Neural cell (in vitro differentiated cells): ENCODE measurements at regions not wholly inside any gene's neighbourhood (a gene's known extent, or its start where the extent isn't known, plus 50 kb on each side); places are given as distances from the start of the nearest gene placed in this dataset.

ENCODE experiments used
- H2AFZ ChIP-seq: fragments of 200-600, 300-800 bp; sonication (generic), shearing (Covaris generic); 2 replicates; pipeline ENCODE4 v1.6.0; 2014; ENCODE audit warnings: low read depth, mild to moderate bottlenecking, antibody characterized with exemption, low read length, moderate library complexity
- H3F3A ChIP-seq: fragments of 200-600 bp; shearing (Covaris generic); 2 replicates; pipeline ENCODE4 v1.6.1; 2016; ENCODE audit warnings: mild to moderate bottlenecking, moderate library complexity, mixed read lengths, antibody characterized with exemption, low read length; ENCODE audit not compliant: insufficient read depth, poor library complexity, severe bottlenecking
- H3K27ac ChIP-seq: fragments of 200-600, 300-800 bp; sonication (generic), shearing (Covaris generic); 2 replicates; pipeline ENCODE4 v1.5.1; 2014; ENCODE audit warnings: mild to moderate bottlenecking, low read length, moderate library complexity
- H3K27me3 ChIP-seq: fragments of 300-800, 200-600 bp; sonication (generic), shearing (Covaris generic); 2 replicates; pipeline ENCODE4 v1.6.0; 2014; ENCODE audit warnings: mild to moderate bottlenecking, low read depth, low read length, moderate library complexity; ENCODE audit not compliant: insufficient read depth
- H3K36me3 ChIP-seq: fragments of 300-800, 200-600 bp; sonication (generic), shearing (Covaris generic); 2 replicates; pipeline ENCODE4 v1.5.1; 2014; ENCODE audit warnings: mild to moderate bottlenecking, antibody characterized with exemption, low read length, moderate library complexity; ENCODE audit not compliant: insufficient read depth
- H3K4me2 ChIP-seq: fragments of 300-800, 200-600 bp; sonication (generic), shearing (Covaris generic); 2 replicates; pipeline ENCODE4 v1.6.0; 2014; ENCODE audit warnings: mild to moderate bottlenecking, low read length
- H3K4me3 ChIP-seq: fragments of 300-800, 200-600 bp; sonication (generic), shearing (Covaris generic); 2 replicates; pipeline ENCODE4 v1.5.1; 2014; ENCODE audit warnings: mild to moderate bottlenecking, low read length, moderate library complexity
- H3K79me2 ChIP-seq: fragments of 200-600 bp; shearing (Covaris generic); replicated peaks from 2 replicates; pipeline ENCODE4 v1.6.0; 2014; ENCODE audit warnings: mild to moderate bottlenecking, low read length, moderate library complexity; ENCODE audit not compliant: insufficient read depth
- H3K9ac ChIP-seq: fragments of 300-800, 200-600 bp; sonication (generic), shearing (Covaris generic); 2 replicates; pipeline ENCODE4 v1.6.1; 2016; ENCODE audit warnings: mild to moderate bottlenecking, low read length, mixed read lengths
- H3K9me2 ChIP-seq: fragments of 200-600 bp; shearing (Covaris generic); 2 replicates; pipeline ENCODE4 v1.6.1; 2016; ENCODE audit warnings: mild to moderate bottlenecking, low read length, mixed read lengths; ENCODE audit not compliant: insufficient read depth
- H3K9me3 ChIP-seq: fragments of 200-600, 300-800 bp; sonication (generic), shearing (Covaris generic); 2 replicates; pipeline ENCODE4 v1.6.1; 2016; ENCODE audit warnings: mild to moderate bottlenecking, mixed run types, low read length, moderate library complexity, mixed read lengths
- H4K20me1 ChIP-seq: fragments of 200-600 bp; shearing (Covaris generic); 2 replicates; pipeline ENCODE4 v1.6.1; 2016; ENCODE audit warnings: mild to moderate bottlenecking, mixed run types; ENCODE audit not compliant: insufficient read depth
- CTCF ChIP-seq: fragments of 450-650 bp; IDR thresholded peaks from 2 replicates; pipeline ENCODE4 v1.5.1; 2014; ENCODE audit warnings: antibody characterized with exemption, mild to moderate bottlenecking, moderate library complexity; ENCODE audit not compliant: poor library complexity, severe bottlenecking
- EP300 ChIP-seq: fragments of 450-650 bp; conservative IDR thresholded peaks from 2 replicates; pipeline ENCODE4 v1.6.1; 2014; ENCODE audit warnings: antibody characterized with exemption, mild to moderate bottlenecking, moderate library complexity; ENCODE audit not compliant: poor library complexity, severe bottlenecking
- EZH2 ChIP-seq: fragments of 200-600, 300-800 bp; shearing (Covaris generic), sonication (generic); IDR thresholded peaks from 2 replicates; pipeline ENCODE4 v1.6.1; 2014; ENCODE audit warnings: antibody characterized with exemption, low read length, borderline replicate concordance, mild to moderate bottlenecking; ENCODE audit not compliant: insufficient read depth, poor library complexity, severe bottlenecking
- MXI1 ChIP-seq: fragments of 450-650 bp; conservative IDR thresholded peaks from 2 replicates; pipeline ENCODE4 v1.6.1; 2014; ENCODE audit warnings: antibody characterized with exemption, mild to moderate bottlenecking; ENCODE audit not compliant: poor library complexity, severe bottlenecking
- POLR2AphosphoS5 ChIP-seq: IDR thresholded peaks from 2 replicates; pipeline ENCODE4 v1.6.1; 2012
- RAD21 ChIP-seq: fragments of 450-650 bp; conservative IDR thresholded peaks from 2 replicates; pipeline ENCODE4 v1.6.1; 2014; ENCODE audit warnings: antibody characterized with exemption, mild to moderate bottlenecking, moderate library complexity
- REST ChIP-seq: IDR thresholded peaks from 2 replicates; pipeline ENCODE4 v1.6.1; 2012; ENCODE audit warnings: borderline replicate concordance
- SMC3 ChIP-seq: fragments of 450-650 bp; conservative IDR thresholded peaks from 2 replicates; pipeline ENCODE4 v1.6.1; 2014; ENCODE audit warnings: antibody characterized with exemption, mild to moderate bottlenecking, moderate library complexity; ENCODE audit not compliant: poor library complexity
- TAF1 ChIP-seq: IDR thresholded peaks from 2 replicates; pipeline ENCODE4 v1.6.1; 2012; ENCODE audit warnings: low read depth

DNA sequence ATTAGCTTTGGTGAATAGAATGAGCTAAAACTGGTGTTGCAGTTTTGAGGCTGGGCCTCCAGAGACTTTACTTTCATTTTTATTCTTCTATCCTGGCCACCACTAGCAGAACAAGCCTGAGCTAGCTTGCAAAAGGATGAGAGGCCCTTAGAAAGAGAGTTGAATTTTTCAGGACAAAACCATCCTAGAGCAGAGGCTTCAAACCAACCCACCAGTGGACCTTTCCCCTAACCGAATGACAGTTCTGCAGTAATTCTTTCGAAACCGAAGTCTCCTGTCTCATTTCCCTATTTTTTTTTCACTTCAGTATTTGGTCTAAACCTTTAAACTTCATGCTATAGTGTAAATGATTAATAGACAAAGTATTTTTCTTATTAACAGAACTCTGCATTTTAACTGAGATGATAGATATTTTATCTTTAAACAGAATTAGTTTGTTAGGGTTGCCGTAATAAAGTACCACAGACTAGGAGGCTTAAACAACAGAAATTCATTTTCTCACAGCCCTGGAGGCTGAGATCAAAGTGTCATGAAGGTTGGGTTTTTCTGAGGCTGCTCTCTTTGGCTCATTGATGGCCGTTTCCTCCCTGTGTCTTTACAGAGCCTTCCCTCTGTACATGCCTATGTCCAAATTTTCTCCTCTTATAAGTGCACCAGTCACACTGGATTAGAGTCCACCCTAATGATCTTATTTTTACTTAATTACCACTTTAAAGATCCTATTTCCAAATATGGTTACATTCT is 80.6 kb upstream of the PAK5 start:
- Histone ChIP-seq H3K4me2 (no peak overlapping the region), H3K4me3 (no peak overlapping the region), H3K36me3 (no peaks in the 10 kb centered on the region)

GRCh38 chr20:9918348-9918747 is 79.5 kb upstream of the PAK5 start:
- Histone ChIP-seq H3F3A (no peaks in the 10 kb centered on the region), H3K9ac (no peak overlapping the region), H2AFZ (no peak overlapping the region), H3K4me2 (no peak overlapping the region), H4K20me1 (no peaks in the 10 kb centered on the region), H3K9me3 (no peaks in the 10 kb centered on the region), H3K9me2 (no peaks in the 10 kb centered on the region), H3K79me2 (no peaks in the 10 kb centered on the region), H3K4me3 (no peak overlapping the region), H3K27me3 (no peaks in the 10 kb centered on the region), H3K27ac (no peak overlapping the region), H3K36me3 (no peaks in the 10 kb centered on the region)
- TF ChIP-seq MXI1: no peak
- TF ChIP-seq EP300: no peak
- TF ChIP-seq TAF1: no peak
- no peak for TF ChIP-seq SMC3
- TF ChIP-seq POLR2AphosphoS5: no peak
- TF ChIP-seq EZH2: no peak
- TF ChIP-seq CTCF: no peak

More for the DNA sequence above, 80.6 kb upstream of the PAK5 start:
- no peak for TF ChIP-seq POLR2AphosphoS5
- no peak for TF ChIP-seq EZH2
- TF ChIP-seq TAF1: no peak
- TF ChIP-seq RAD21: no peak
- no peak for TF ChIP-seq REST
- TF ChIP-seq CTCF: no peak
- no peak for TF ChIP-seq EP300
- no peak for TF ChIP-seq SMC3
- TF ChIP-seq MXI1: no peak
- Histone ChIP-seq H2AFZ (no peak overlapping the region), H3K27ac (no peak overlapping the region), H3K9ac (no peak overlapping the region), H3K9me3 (no peaks in the 10 kb centered on the region), H3K9me2 (no peaks in the 10 kb centered on the region), H4K20me1 (no peaks in the 10 kb centered on the region), H3F3A (no peaks in the 10 kb centered on the region), H3K79me2 (no peaks in the 10 kb centered on the region), H3K27me3 (no peaks in the 10 kb centered on the region)
